Stomach (tissue), 8 donors: ENCODE measurements at regions not wholly inside any gene's neighbourhood (a gene's known extent, or its start where the extent isn't known, plus 50 kb on each side); places are given as distances from the start of the nearest gene placed in this dataset.

Experiments
- DNase-seq, 2 donors: peaks; one replicate each; pipeline versions ENCODE4 v3.0.0 to v3.0.0-alpha.2; 2013 to 2019
- H3K27ac ChIP-seq, 5 donors: fragments of 200-600 bp in 4 of 5; sonication (generic) in 4 of 5; one replicate each; pipeline ENCODE4 v1.5.1; 2013 to 2019; ENCODE audit warnings: mild to moderate bottlenecking in 1 of 5, moderate library complexity in 1 of 5
- H3K27me3 ChIP-seq, 3 donors: fragments of 200-600 bp; sonication (generic); one replicate each; pipeline ENCODE4 v1.5.1; 2017 to 2019; ENCODE audit warnings: mixed run types in 1 of 3
- H3K36me3 ChIP-seq, 4 donors: fragments of 200-600 bp; sonication (generic); 1 replicate in 3 of 4; 2 replicates in 1 of 4; pipeline ENCODE4 v1.5.1; 2016 to 2019
- H3K4me1 ChIP-seq, 4 donors: fragments of 200-600 bp; sonication (generic); one replicate each; pipeline ENCODE4 v1.5.1; 2016 to 2019
- H3K4me3 ChIP-seq, 4 donors: fragments of 200-600 bp; sonication (generic) in 3 of 4; one replicate each; pipeline ENCODE4 v1.5.1; 2016 to 2019; ENCODE audit warnings: mild to moderate bottlenecking in 1 of 4
- H3K9me3 ChIP-seq, 4 donors: fragments of 200-600 bp; sonication (generic); one replicate each; pipeline ENCODE4 v1.5.1; 2016 to 2019
- CTCF ChIP-seq, 7 experiments: fragments of 450-650 bp in 4 of 7; fragments of 200-600 bp in 3 of 7; sonication (generic) in 3 of 7; IDR thresholded peaks; one replicate each; pipeline ENCODE4 v1.5.1; 2016 to 2019; ENCODE audit warnings: antibody characterized with exemption in 7 of 7, control low read depth in 2 of 7, mild to moderate bottlenecking in 1 of 7
- EP300 ChIP-seq: sonication (generic); formaldehyde crosslinking; IDR thresholded peaks from one replicate; pipeline ENCODE4 v1.6.1; 2017; ENCODE audit warnings: antibody characterized with exemption
- POLR2A ChIP-seq, 4 donors: fragments of 450-650 bp; IDR thresholded peaks; one replicate each; pipeline ENCODE4 v1.6.1; 2016; ENCODE audit warnings: antibody characterized with exemption in 4 of 4, control low read depth in 2 of 4, mild to moderate bottlenecking in 1 of 4, moderate library complexity in 1 of 4
- POLR2AphosphoS5 ChIP-seq, 3 donors: sonication (generic); formaldehyde crosslinking; IDR thresholded peaks; one replicate each; pipeline ENCODE4 v1.6.1; 2016; ENCODE audit warnings: antibody characterized with exemption in 3 of 3
- WGBS, 5 donors: extraction: QIAGEN DNeasy Blood & Tissue Kit in 3 of 5; methylation state at CpG; one replicate each; pipeline versions ENCODE4 v1.1.5 to v1.1.7; 2013 to 2018; 5-methylcytosine and 5-hydroxymethylcytosine counted together
- intact Hi-C: fragments of 100-400 bp; cut with DNase I; formaldehyde crosslinking; loops from one replicate; pipeline ENCODE4 v1.15.1; 2023; ENCODE audit warnings: low total_unique reads
- donor health status: healthy with polysubstance abuse.
- donor health status: Bipolar disorder and iron deficiency.
- donor health status: healthy.

- H3K36me3 ChIP-seq = no peaks in the 10 kb centered on the region
- peaks cover 0 to 18% (median 0%) of the 10 kb centered on the region in 3 donors for H3K27me3 ChIP-seq
- no peak overlapping the region for H3K27ac ChIP-seq
- DNase-seq = no peak
- no peaks in the 10 kb centered on the region for H3K4me1 ChIP-seq
- 67 to 79% (median 75%) methylated on average over 3 of the region's 3 CpGs for WGBS, 5 donors
- no peak for TF ChIP-seq POLR2A (IDR thresholded peaks at IDR 0.05)
- TF ChIP-seq EP300 = no peak
- TF ChIP-seq CTCF (IDR thresholded peaks at IDR 0.05) = no peak
- no peak for TF ChIP-seq POLR2AphosphoS5 (IDR thresholded peaks at IDR 0.05)
- intact Hi-C loops = no loop called here
- H3K4me3 ChIP-seq = no peak overlapping the region
- H3K9me3 ChIP-seq = no peaks in the 10 kb centered on the region
Observed at GRCh38 chr22:22129387-22129786, 115.2 kb upstream of the VPREB1 start.

GRCh38 chr22:22128440-22128839 lies 116.1 kb upstream of the VPREB1 start:
- Histone ChIP-seq H3K36me3 (no peaks in the 10 kb centered on the region), H3K27me3 (peaks cover 0 to 26% (median 0%) of the 10 kb centered on the region in 3 donors), H3K4me1 (no peaks in the 10 kb centered on the region), H3K27ac (no peak overlapping the region), H3K4me3 (no peak overlapping the region), H3K9me3 (no peaks in the 10 kb centered on the region)
- TF ChIP-seq POLR2AphosphoS5 (IDR thresholded peaks at IDR 0.05) (no peak), CTCF (IDR thresholded peaks at IDR 0.05) (no peak), POLR2A (IDR thresholded peaks at IDR 0.05) (no peak), EP300 (no peak)
- 73 to 90% (median 85%) methylated on average over 2 of the region's 2 CpGs for WGBS, 5 donors
- intact Hi-C loops = no loop called here
- DNase-seq = no peak

GRCh38 chr22:22127100-22127499 lies 117.5 kb upstream of the VPREB1 start:
- intact Hi-C loops = no loop called here
- 79 to 85% (median 81%) methylated on average over 5 of the region's 5 CpGs for WGBS, 5 donors

GRCh38 chr22:22125579-22126468 lies 118.8 kb upstream of the VPREB1 start:
- intact Hi-C loops = no loop called here
- TF ChIP-seq EP300 (no peak), POLR2A (IDR thresholded peaks at IDR 0.05) (no peak), POLR2AphosphoS5 (IDR thresholded peaks at IDR 0.05) (no peak), CTCF (IDR thresholded peaks at IDR 0.05) (no peak)

More at GRCh38 chr22:22127100-22127499, 117.5 kb upstream of the VPREB1 start:
- no peaks in the 10 kb centered on the region for H3K4me1 ChIP-seq
- H3K27ac ChIP-seq = no peak overlapping the region
- H3K9me3 ChIP-seq = no peaks in the 10 kb centered on the region
- peaks cover 0 to 33% (median 0%) of the 10 kb centered on the region in 3 donors for H3K27me3 ChIP-seq
- no peak for DNase-seq
- TF ChIP-seq POLR2AphosphoS5 (IDR thresholded peaks at IDR 0.05) (no peak), CTCF (IDR thresholded peaks at IDR 0.05) (no peak), EP300 (no peak), POLR2A (IDR thresholded peaks at IDR 0.05) (no peak)
- H3K36me3 ChIP-seq = no peaks in the 10 kb centered on the region
- H3K4me3 ChIP-seq = no peak overlapping the region

More at GRCh38 chr22:22125579-22126468, 118.8 kb upstream of the VPREB1 start:
- DNase-seq = no peak
- Histone ChIP-seq H3K4me1 (no peaks in the 10 kb centered on the region), H3K4me3 (no peak overlapping the region), H3K36me3 (no peaks in the 10 kb centered on the region), H3K27me3 (peaks cover 0 to 36% (median 0%) of the 10 kb centered on the region in 3 donors), H3K9me3 (no peaks in the 10 kb centered on the region), H3K27ac (no peak overlapping the region)
- WGBS, 5 donors = 75 to 89% (median 80%) methylated on average over 19 to 24 of the region's 24 CpGs
